ENCODE measurements at regions not wholly inside any gene's neighbourhood (a gene's known extent, or its start where the extent isn't known, plus 50 kb on each side); places are given as distances from the start of the nearest gene placed in this dataset.

GRCh38 chr2:185990861-185991525 is 252.4 kb downstream of the FSIP2 start:
- TF ChIP-seq, protein P1, sequence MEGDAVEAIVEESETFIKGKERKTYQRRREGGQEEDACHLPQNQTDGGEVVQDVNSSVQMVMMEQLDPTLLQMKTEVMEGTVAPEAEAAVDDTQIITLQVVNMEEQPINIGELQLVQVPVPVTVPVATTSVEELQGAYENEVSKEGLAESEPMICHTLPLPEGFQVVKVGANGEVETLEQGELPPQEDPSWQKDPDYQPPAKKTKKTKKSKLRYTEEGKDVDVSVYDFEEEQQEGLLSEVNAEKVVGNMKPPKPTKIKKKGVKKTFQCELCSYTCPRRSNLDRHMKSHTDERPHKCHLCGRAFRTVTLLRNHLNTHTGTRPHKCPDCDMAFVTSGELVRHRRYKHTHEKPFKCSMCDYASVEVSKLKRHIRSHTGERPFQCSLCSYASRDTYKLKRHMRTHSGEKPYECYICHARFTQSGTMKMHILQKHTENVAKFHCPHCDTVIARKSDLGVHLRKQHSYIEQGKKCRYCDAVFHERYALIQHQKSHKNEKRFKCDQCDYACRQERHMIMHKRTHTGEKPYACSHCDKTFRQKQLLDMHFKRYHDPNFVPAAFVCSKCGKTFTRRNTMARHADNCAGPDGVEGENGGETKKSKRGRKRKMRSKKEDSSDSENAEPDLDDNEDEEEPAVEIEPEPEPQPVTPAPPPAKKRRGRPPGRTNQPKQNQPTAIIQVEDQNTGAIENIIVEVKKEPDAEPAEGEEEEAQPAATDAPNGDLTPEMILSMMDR (IDR thresholded peaks at IDR 0.05; ENCODE audit: low read depth, low read length, missing input control): no peak
- no peak for TF ChIP-seq RAD21 (IDR thresholded peaks at IDR 0.05)
- TF ChIP-seq, protein P2, sequence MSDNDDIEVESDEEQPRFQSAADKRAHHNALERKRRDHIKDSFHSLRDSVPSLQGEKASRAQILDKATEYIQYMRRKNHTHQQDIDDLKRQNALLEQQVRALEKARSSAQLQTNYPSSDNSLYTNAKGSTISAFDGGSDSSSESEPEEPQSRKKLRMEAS (IDR thresholded peaks at IDR 0.05): no peak
- TF ChIP-seq YY1 (IDR thresholded peaks at IDR 0.05): no peak
- TF ChIP-seq REST (IDR thresholded peaks at IDR 0.05): no peak
- no peak for TF ChIP-seq EGR1 (IDR thresholded peaks at IDR 0.05; ENCODE audit: low read depth in 2 of 2)
- no peak for TF ChIP-seq SP1 (IDR thresholded peaks at IDR 0.05)
- TF ChIP-seq TAF1 (conservative IDR thresholded peaks at IDR 0.05): no peak
- TF ChIP-seq JUND (IDR thresholded peaks at IDR 0.05): no peak
- TF ChIP-seq, protein P3, sequence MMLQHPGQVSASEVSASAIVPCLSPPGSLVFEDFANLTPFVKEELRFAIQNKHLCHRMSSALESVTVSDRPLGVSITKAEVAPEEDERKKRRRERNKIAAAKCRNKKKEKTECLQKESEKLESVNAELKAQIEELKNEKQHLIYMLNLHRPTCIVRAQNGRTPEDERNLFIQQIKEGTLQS (IDR thresholded peaks at IDR 0.05): no peak
- TF ChIP-seq GABPA (IDR thresholded peaks at IDR 0.05 in 1 of 2, conservative IDR thresholded peaks at IDR 0.05 in 1 of 2): no peak
- no peak for TF ChIP-seq NR2F2 (IDR thresholded peaks at IDR 0.05)
- no peak for TF ChIP-seq RXRA (IDR thresholded peaks at IDR 0.05)

Data from liver (tissue), 3 donors.